ENCODE measurements at regions not wholly inside any gene's neighbourhood (a gene's known extent, or its start where the extent isn't known, plus 50 kb on each side); places are given as distances from the start of the nearest gene placed in this dataset.
A peak's percentile ranks its signal among the peaks of the same experiment; 100 is the strongest.
"Not testable (repeated sequence)": the region's sequence is repeated elsewhere in the genome, so short reads cannot be mapped to it uniquely, and the experiment has no call there.

- intact Hi-C loops (cut with DNase I, micrococcal nuclease) = loop anchor here in 1 of 2 donors (5.0 kb wide), 2 partner anchors 187 to 237 kb away; no protein-coding TSS in a partner anchor
- DNase-seq (no peak), ATAC-seq (no peak)
Measured at GRCh38 chr3:190204200-190204599, 83.5 kb upstream of the P3H2 start.

- DNase-seq (no peak), ATAC-seq (peak; percentile 49)
- intact Hi-C loops (cut with DNase I, micrococcal nuclease) = loop anchor here in 1 of 2 donors (10.0 kb wide), 1 partner anchor 233 kb away; no protein-coding TSS in a partner anchor
Measured at GRCh38 chr3:190197346-190197763, 76.7 kb upstream of the P3H2 start.

GRCh38 chr3:190194506-190194905 is 73.8 kb upstream of the P3H2 start:
- DNase-seq = no peak
- no peak for ATAC-seq
- intact Hi-C loops (cut with DNase I, micrococcal nuclease) = loop anchor here in 1 of 2 donors (10.0 kb wide), 1 partner anchor 230 kb away; no protein-coding TSS in a partner anchor

- DNase-seq (no peak), ATAC-seq (no peak)
- intact Hi-C loops (cut with DNase I, micrococcal nuclease) = loop anchor here in 1 of 2 donors (10.0 kb wide), 1 partner anchor 228 kb away; no protein-coding TSS in a partner anchor
Measured at GRCh38 chr3:190193210-190193609, 72.5 kb upstream of the P3H2 start.

- ATAC-seq (no peak), DNase-seq (no peak)
- intact Hi-C loops (cut with DNase I, micrococcal nuclease) = loop anchor here in 1 of 2 donors (10.0 kb wide), 1 partner anchor 228 kb away; no protein-coding TSS in a partner anchor
Measured at GRCh38 chr3:190192739-190193138, 72.0 kb upstream of the P3H2 start.

GRCh38 chr3:190192087-190192486 is 71.4 kb upstream of the P3H2 start:
- ATAC-seq = no peak

GRCh38 chr3:190188197-190188596 is 67.5 kb upstream of the P3H2 start:
- DNase-seq (no peak), ATAC-seq (no peak)
- intact Hi-C loops (cut with DNase I, micrococcal nuclease) = no loop called here

More at GRCh38 chr3:190192087-190192486, 71.4 kb upstream of the P3H2 start:
- DNase-seq = no peak
- intact Hi-C loops (cut with DNase I, micrococcal nuclease) = loop anchor here in 1 of 2 donors (10.0 kb wide), 1 partner anchor 227 kb away; no protein-coding TSS in a partner anchor

GRCh38 chr3:190183121-190183520 is 62.4 kb upstream of the P3H2 start:
- no peak for DNase-seq
- ATAC-seq = no peak
- intact Hi-C loops (cut with DNase I, micrococcal nuclease) = no loop called here

GRCh38 chr3:190182418-190183043 is 61.8 kb upstream of the P3H2 start:
- no peak for ATAC-seq
- intact Hi-C loops (cut with DNase I, micrococcal nuclease) = no loop called here
- DNase-seq = no peak

- ATAC-seq (no peak), DNase-seq (no peak)
- intact Hi-C loops (cut with DNase I, micrococcal nuclease) = no loop called here
Measured at GRCh38 chr3:190180268-190180667, 59.6 kb upstream of the P3H2 start.

GRCh38 chr3:190178779-190179178 is 58.1 kb upstream of the P3H2 start:
- ATAC-seq = no peak
- intact Hi-C loops (cut with DNase I, micrococcal nuclease) = no loop called here

GRCh38 chr3:190176933-190177525 is 56.3 kb upstream of the P3H2 start:
- DNase-seq; ATAC-seq; intact Hi-C loops (cut with DNase I, micrococcal nuclease): not testable (repeated sequence)

More at GRCh38 chr3:190178779-190179178, 58.1 kb upstream of the P3H2 start:
- no peak for DNase-seq

GRCh38 chr3:190176106-190176505 is 55.4 kb upstream of the P3H2 start:
- DNase-seq; ATAC-seq; intact Hi-C loops (cut with DNase I, micrococcal nuclease): not testable (repeated sequence)

- intact Hi-C loops (cut with DNase I, micrococcal nuclease) = no loop called here
- ATAC-seq = peak; percentile 65
- no peak for DNase-seq
Measured at GRCh38 chr3:190175490-190175889, 54.8 kb upstream of the P3H2 start.

GRCh38 chr3:190174471-190174870 is 53.8 kb upstream of the P3H2 start:
- intact Hi-C loops (cut with DNase I, micrococcal nuclease) = no loop called here
- DNase-seq (no peak), ATAC-seq (no peak)

GRCh38 chr3:190173426-190173825 is 52.7 kb upstream of the P3H2 start:
- no peak for DNase-seq
- intact Hi-C loops (cut with DNase I, micrococcal nuclease) = no loop called here

GRCh38 chr3:190172751-190173150 is 52.1 kb upstream of the P3H2 start:
- intact Hi-C loops (cut with DNase I, micrococcal nuclease) = no loop called here
- DNase-seq (no peak), ATAC-seq (no peak)

More at GRCh38 chr3:190173426-190173825, 52.7 kb upstream of the P3H2 start:
- no peak for ATAC-seq
